HG02642 (cell line): ENCODE measurements at regions not wholly inside any gene's neighbourhood (a gene's known extent, or its start where the extent isn't known, plus 50 kb on each side); places are given as distances from the start of the nearest gene placed in this dataset.

Experiments used
- ATAC-seq: cut with Tn5 transposase; IDR thresholded peaks from one replicate; pipeline ENCODE4 v1.9.1; 2021; ENCODE audit warnings: mild to moderate bottlenecking; ENCODE audit not compliant: unreplicated experiment, poor library complexity

- ATAC-seq, result no peak
These were observed 142.4 kb downstream of the EN1 start for GRCh38 chr2:118705032-118705431.

- ATAC-seq, result no peak
These were observed 147.8 kb downstream of the EN1 start for GRCh38 chr2:118699447-118700175.

- ATAC-seq, result no peak
These were observed 148.9 kb downstream of the EN1 start for GRCh38 chr2:118698564-118698963.

GRCh38 chr2:118697781-118698180, 149.7 kb downstream of the EN1 start:
- ATAC-seq, result no peak

GRCh38 chr2:118696786-118697465, 150.5 kb downstream of the EN1 start:
- no peak for ATAC-seq

- no peak for ATAC-seq
These were observed 154.1 kb downstream of the EN1 start for GRCh38 chr2:118693287-118693822.

- no peak for ATAC-seq
These were observed 157.6 kb downstream of the EN1 start for GRCh38 chr2:118689874-118690273.

- ATAC-seq, result no peak
These were observed 158.0 kb downstream of the EN1 start for GRCh38 chr2:118689456-118689855.

GRCh38 chr2:118689033-118689432, 158.4 kb downstream of the EN1 start:
- ATAC-seq, result no peak

- ATAC-seq, result no peak
These were observed 159.8 kb downstream of the EN1 start for GRCh38 chr2:118687698-118688097.

- ATAC-seq, result no peak
These were observed 160.3 kb downstream of the EN1 start for GRCh38 chr2:118687192-118687591.

GRCh38 chr2:118686346-118686745, 161.1 kb downstream of the EN1 start:
- ATAC-seq, result no peak

- no peak for ATAC-seq
These were observed 164.0 kb downstream of the EN1 start for GRCh38 chr2:118683460-118683859.

GRCh38 chr2:118678985-118679384, 168.5 kb downstream of the EN1 start:
- ATAC-seq, result no peak

- no peak for ATAC-seq
These were observed 169.9 kb downstream of the EN1 start for GRCh38 chr2:118677546-118677945.

GRCh38 chr2:118675531-118675930, 171.9 kb downstream of the EN1 start:
- ATAC-seq, result no peak

- ATAC-seq, result no peak
These were observed 174.8 kb downstream of the EN1 start for GRCh38 chr2:118672571-118673158.

GRCh38 chr2:118671701-118672454, 175.6 kb downstream of the EN1 start:
- no peak for ATAC-seq

- no peak for ATAC-seq
These were observed 176.6 kb downstream of the EN1 start for GRCh38 chr2:118670838-118671237.

- no peak for ATAC-seq
These were observed 177.2 kb downstream of the EN1 start for GRCh38 chr2:118670276-118670675.

- ATAC-seq, result no peak
These were observed 177.8 kb downstream of the EN1 start for GRCh38 chr2:118669654-118670053.
